GM18511 (cell line): ENCODE measurements at regions not wholly inside any gene's neighbourhood (a gene's known extent, or its start where the extent isn't known, plus 50 kb on each side); places are given as distances from the start of the nearest gene placed in this dataset.
"Not testable (repeated sequence)": the region's sequence is repeated elsewhere in the genome, so short reads cannot be mapped to it uniquely, and the experiment has no call there.

Experiments
- ATAC-seq: cut with Tn5 transposase; IDR thresholded peaks from one replicate; pipeline ENCODE4 v1.9.1; 2021; ENCODE audit warnings: mild to moderate bottlenecking, moderate library complexity; ENCODE audit not compliant: unreplicated experiment

- ATAC-seq = no peak
Measured at GRCh38 chr20:53800883-53801604, 207.4 kb upstream of the ZNF217 start.

- ATAC-seq = no peak
Measured at GRCh38 chr20:53800418-53800817, 206.8 kb upstream of the ZNF217 start.

GRCh38 chr20:53797085-53797484 lies 203.4 kb upstream of the ZNF217 start:
- ATAC-seq = no peak

- no peak for ATAC-seq
Measured at GRCh38 chr20:53795170-53795569, 201.5 kb upstream of the ZNF217 start.

- ATAC-seq = no peak
Measured at GRCh38 chr20:53794529-53795115, 201.0 kb upstream of the ZNF217 start.

- no peak for ATAC-seq
Measured at GRCh38 chr20:53793783-53794383, 200.2 kb upstream of the ZNF217 start.

GRCh38 chr20:53792946-53793536 lies 199.4 kb upstream of the ZNF217 start:
- no peak for ATAC-seq

GRCh38 chr20:53789989-53790675 lies 196.5 kb upstream of the ZNF217 start:
- no peak for ATAC-seq

GRCh38 chr20:53788253-53789022 lies 194.8 kb upstream of the ZNF217 start:
- no peak for ATAC-seq

- not testable (repeated sequence) for ATAC-seq
Measured at GRCh38 chr20:53787491-53787931, 193.9 kb upstream of the ZNF217 start.

- no peak for ATAC-seq
Measured at GRCh38 chr20:53786445-53787267, 193.0 kb upstream of the ZNF217 start.

GRCh38 chr20:53786071-53786444 lies 192.4 kb upstream of the ZNF217 start:
- no peak for ATAC-seq

GRCh38 chr20:53785320-53785719 lies 191.7 kb upstream of the ZNF217 start:
- ATAC-seq = no peak

- no peak for ATAC-seq
Measured at GRCh38 chr20:53783768-53784167, 190.1 kb upstream of the ZNF217 start.

- no peak for ATAC-seq
Measured at GRCh38 chr20:53782612-53783246, 189.1 kb upstream of the ZNF217 start.

GRCh38 chr20:53779822-53780221 lies 186.2 kb upstream of the ZNF217 start:
- no peak for ATAC-seq

- no peak for ATAC-seq
Measured at GRCh38 chr20:53778736-53779135, 185.1 kb upstream of the ZNF217 start.

- no peak for ATAC-seq
Measured at GRCh38 chr20:53778041-53778516, 184.4 kb upstream of the ZNF217 start.

- ATAC-seq = not testable (repeated sequence)
Measured at GRCh38 chr20:53777402-53777801, 183.8 kb upstream of the ZNF217 start.
